AG09319 (cell line): ENCODE measurements at regions not wholly inside any gene's neighbourhood (a gene's known extent, or its start where the extent isn't known, plus 50 kb on each side); places are given as distances from the start of the nearest gene placed in this dataset.

Experiments used
- DNase-seq: peaks from one replicate; pipeline ENCODE4 v3.0.0-alpha.2; 2010; ENCODE audit warnings: low read depth; ENCODE audit errors: extremely low read depth
- CTCF ChIP-seq: IDR thresholded peaks from 2 replicates; pipeline ENCODE4 v1.5.1; 2011; ENCODE audit warnings: low read depth, mild to moderate bottlenecking, inconsistent platforms, low read length, moderate library complexity

DNA sequence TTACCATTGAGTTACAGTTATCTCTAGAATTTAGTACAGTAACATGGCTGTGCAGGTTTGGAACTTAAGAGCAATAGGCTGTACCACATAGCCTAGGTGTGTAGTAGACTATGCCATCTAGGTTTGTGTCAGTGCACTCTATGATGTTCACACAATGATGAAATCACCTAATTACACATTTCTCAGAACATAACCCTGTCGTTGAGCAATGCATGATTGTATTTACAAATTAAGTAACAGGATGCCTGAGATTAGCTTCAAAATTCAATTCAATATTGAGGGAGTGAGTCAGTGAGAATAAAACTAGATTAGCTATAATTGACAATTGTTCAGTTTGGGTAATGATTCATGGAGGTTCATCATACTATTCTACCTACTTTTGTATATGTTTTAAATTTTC, 633.8 kb downstream of the IGSF11 start:
- no peak for DNase-seq
- TF ChIP-seq CTCF: no peak

- TF ChIP-seq CTCF: no peak
- no peak for DNase-seq
Observed at GRCh38 chr3:118401887-118402286, 632.8 kb downstream of the IGSF11 start.

DNA sequence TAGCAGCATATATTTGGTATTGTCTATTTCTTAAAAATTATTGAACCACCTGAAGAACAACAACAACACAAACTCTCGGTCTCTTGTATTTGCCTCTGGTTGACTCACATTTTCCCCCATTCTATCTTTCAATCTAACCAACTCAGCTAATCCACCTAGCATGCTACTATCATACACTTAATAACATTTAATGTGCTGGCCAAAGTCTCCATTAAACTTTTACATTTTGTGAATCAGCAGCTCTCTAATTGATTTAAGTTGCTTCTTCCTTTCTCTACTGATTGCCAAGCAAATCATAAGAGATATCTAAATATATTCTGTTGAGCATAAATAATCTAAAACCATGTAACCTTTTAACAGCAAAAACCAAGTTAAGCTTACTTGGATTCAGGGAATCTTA, 631.7 kb downstream of the IGSF11 start:
- no peak for DNase-seq
- no peak for TF ChIP-seq CTCF

DNA sequence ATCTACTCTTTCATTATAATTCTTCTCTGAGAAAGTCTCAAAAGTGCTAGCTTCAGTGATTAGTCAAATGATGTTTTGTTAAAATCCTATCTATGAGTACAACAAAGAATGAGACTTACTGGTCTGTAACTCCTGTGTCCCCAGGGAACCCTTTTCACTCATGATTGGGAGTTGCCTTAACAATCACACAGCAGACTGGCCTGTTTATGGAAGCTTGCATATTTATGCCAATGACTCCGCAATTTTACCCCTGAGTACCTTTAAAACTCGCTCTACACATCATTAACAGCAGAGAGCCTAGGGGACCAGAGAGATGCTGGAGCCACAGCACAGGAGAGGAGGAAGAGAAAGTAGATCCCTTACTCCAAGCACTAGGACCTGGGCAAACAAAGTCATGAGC, 628.1 kb downstream of the IGSF11 start:
- DNase-seq: no peak
- no peak for TF ChIP-seq CTCF

DNA sequence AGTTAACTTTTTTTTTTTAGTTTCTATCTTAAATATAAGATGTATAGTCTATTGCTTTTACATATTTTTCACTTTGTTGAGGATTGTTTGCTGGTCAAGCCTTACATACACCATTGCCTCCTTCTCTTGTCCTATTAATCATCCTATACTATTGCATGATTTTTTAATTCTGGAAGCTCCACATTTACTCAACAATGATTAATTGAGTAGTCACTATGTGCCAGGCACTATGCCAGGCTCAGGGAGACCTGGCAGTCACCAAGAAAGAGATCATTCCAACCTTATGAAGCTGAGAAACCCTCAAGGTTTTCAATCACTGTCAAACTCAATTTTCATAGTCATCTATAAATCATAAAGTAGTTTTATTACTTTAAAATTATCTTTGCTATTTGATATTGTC, 626.2 kb downstream of the IGSF11 start:
- TF ChIP-seq CTCF: no peak

GRCh38 chr3:118412503-118412902, 622.1 kb downstream of the IGSF11 start:
- no peak for TF ChIP-seq CTCF
- DNase-seq: no peak

More for the DNA sequence above, 626.2 kb downstream of the IGSF11 start:
- DNase-seq: no peak

GRCh38 chr3:118425272-118425837, 609.3 kb downstream of the IGSF11 start:
- DNase-seq: no peak
- TF ChIP-seq CTCF: no peak
